ENCODE measurements at regions not wholly inside any gene's neighbourhood (a gene's known extent, or its start where the extent isn't known, plus 50 kb on each side); places are given as distances from the start of the nearest gene placed in this dataset.

GRCh38 chr17:12596961-12597360 is 68.7 kb upstream of the MYOCD start:
- no peak for DNase-seq

GRCh38 chr17:12597895-12598294 is 67.8 kb upstream of the MYOCD start:
- no peak for DNase-seq

- DNase-seq: no peak
Observed at GRCh38 chr17:12599186-12599920, 66.3 kb upstream of the MYOCD start.

- no peak for DNase-seq
Observed at GRCh38 chr17:12600349-12600748, 65.3 kb upstream of the MYOCD start.

- DNase-seq: no peak
Observed at GRCh38 chr17:12603566-12603965, 62.1 kb upstream of the MYOCD start.

- DNase-seq: no peak
Observed at GRCh38 chr17:12605222-12605621, 60.5 kb upstream of the MYOCD start.

- no peak for DNase-seq
Observed at GRCh38 chr17:12613566-12613965, 52.1 kb upstream of the MYOCD start.
